SU-DHL-6 (cell line): ENCODE measurements at regions not wholly inside any gene's neighbourhood (a gene's known extent, or its start where the extent isn't known, plus 50 kb on each side); places are given as distances from the start of the nearest gene placed in this dataset.
"Not testable (repeated sequence)": the region's sequence is repeated elsewhere in the genome, so short reads cannot be mapped to it uniquely, and the experiment has no call there.

ENCODE experiments used
- H2AFZ ChIP-seq: fragments of 200-600 bp; sonication (generic); 2 replicates; pipeline ENCODE4 v1.6.1; 2014; ENCODE audit warnings: low read depth, mild to moderate bottlenecking, moderate library complexity, mixed read lengths, antibody characterized with exemption, low read length; ENCODE audit not compliant: severe bottlenecking
- H3F3A ChIP-seq: fragments of 200-600 bp; shearing (Covaris generic); 2 replicates; pipeline ENCODE4 v1.6.0; 2016; ENCODE audit warnings: antibody characterized with exemption, mild to moderate bottlenecking; ENCODE audit not compliant: insufficient read depth
- H3K27ac ChIP-seq: fragments of 200-600 bp; sonication (generic); 2 replicates; pipeline ENCODE4 v1.5.1; 2016; ENCODE audit warnings: low read depth, mild to moderate bottlenecking, low read length, moderate library complexity, mixed read lengths
- H3K27me3 ChIP-seq: fragments of 200-600 bp; sonication (generic), shearing (Covaris generic); 2 replicates; pipeline ENCODE4 v1.6.0; 2014; ENCODE audit warnings: mild to moderate bottlenecking, low read length
- H3K36me3 ChIP-seq: fragments of 200-600 bp; sonication (generic); 2 replicates; pipeline ENCODE4 v1.6.1; 2014; ENCODE audit warnings: mild to moderate bottlenecking, low read length, mixed read lengths
- H3K4me2 ChIP-seq: fragments of 300-600, 200-600 bp; shearing (Covaris generic), sonication (generic); 2 replicates; pipeline ENCODE4 v1.6.0; 2014; ENCODE audit warnings: low read length, low read depth, mild to moderate bottlenecking; ENCODE audit not compliant: poor library complexity, severe bottlenecking
- H3K4me3 ChIP-seq: fragments of 200-600 bp; sonication (generic); 2 replicates; pipeline ENCODE4 v1.5.1; 2014; ENCODE audit warnings: antibody characterized with exemption, low read length, mild to moderate bottlenecking, mixed read lengths; ENCODE audit not compliant: insufficient read depth, poor library complexity, severe bottlenecking
- H3K79me2 ChIP-seq: fragments of 200-600 bp; sonication (generic); 2 replicates; pipeline ENCODE4 v1.6.1; 2014; ENCODE audit warnings: mild to moderate bottlenecking, low read length, moderate library complexity; ENCODE audit not compliant: insufficient read depth
- H3K9ac ChIP-seq: fragments of 200-600 bp; sonication (generic); 2 replicates; pipeline ENCODE4 v1.7.0; 2014; ENCODE audit warnings: mild to moderate bottlenecking, low read length
- H3K9me2 ChIP-seq: fragments of 200-600 bp; sonication (generic); replicated peaks from 2 replicates; pipeline ENCODE4 v1.6.1; 2014; ENCODE audit warnings: low read length; ENCODE audit not compliant: insufficient read depth
- H3K9me3 ChIP-seq: fragments of 200-600 bp; sonication (generic); 2 replicates; pipeline ENCODE4 v1.6.1; 2014; ENCODE audit warnings: low read length, mixed read lengths; ENCODE audit not compliant: insufficient read depth
- H4K20me1 ChIP-seq: fragments of 200-600 bp; sonication (generic); 2 replicates; pipeline ENCODE4 v1.6.1; 2014; ENCODE audit warnings: low read depth, mild to moderate bottlenecking, antibody characterized with exemption, low read length, moderate library complexity, mixed read lengths
- CTCF ChIP-seq: fragments of 200-600 bp; sonication (generic); IDR thresholded peaks from one replicate; pipeline ENCODE4 v1.5.1; 2017; ENCODE audit warnings: antibody characterized with exemption, mild to moderate bottlenecking, low read length, moderate library complexity; ENCODE audit not compliant: insufficient read depth, poor library complexity, severe bottlenecking
- EZH2phosphoT487 ChIP-seq: fragments of 200-600 bp; sonication (generic), shearing (Covaris generic); conservative IDR thresholded peaks from 2 replicates; pipeline ENCODE4 v1.6.1; 2018; ENCODE audit warnings: mild to moderate bottlenecking, antibody characterized with exemption, low read length, moderate library complexity, mixed read lengths

DNA sequence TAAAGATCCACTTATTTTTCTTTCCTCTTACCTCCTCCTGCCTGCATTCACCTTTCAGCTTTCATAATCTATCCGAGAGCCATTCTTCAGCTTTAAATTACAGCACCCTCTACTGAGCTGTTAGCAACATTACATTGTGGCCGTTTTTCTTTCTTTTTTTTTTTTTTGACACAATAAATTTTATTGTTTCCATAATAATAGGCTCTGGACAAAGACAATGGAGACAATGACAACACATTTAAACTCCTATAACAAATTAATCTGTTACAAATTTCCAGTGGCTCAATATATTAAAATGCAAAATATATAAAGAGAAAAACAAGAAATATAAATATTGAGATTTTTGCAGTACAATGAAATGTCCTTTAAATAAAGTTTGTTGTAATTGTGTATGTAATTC lies 312.7 kb upstream of the COX7C start:
- not testable (repeated sequence) for H3K9me3 ChIP-seq, H3K27me3 ChIP-seq, H3K79me2 ChIP-seq, H2AFZ ChIP-seq, H3K36me3 ChIP-seq, H3K4me3 ChIP-seq, H3K27ac ChIP-seq, H3K9ac ChIP-seq, H3K9me2 ChIP-seq, H3K4me2 ChIP-seq, H4K20me1 ChIP-seq, H3F3A ChIP-seq
- TF ChIP-seq CTCF: peak; percentile 13

DNA sequence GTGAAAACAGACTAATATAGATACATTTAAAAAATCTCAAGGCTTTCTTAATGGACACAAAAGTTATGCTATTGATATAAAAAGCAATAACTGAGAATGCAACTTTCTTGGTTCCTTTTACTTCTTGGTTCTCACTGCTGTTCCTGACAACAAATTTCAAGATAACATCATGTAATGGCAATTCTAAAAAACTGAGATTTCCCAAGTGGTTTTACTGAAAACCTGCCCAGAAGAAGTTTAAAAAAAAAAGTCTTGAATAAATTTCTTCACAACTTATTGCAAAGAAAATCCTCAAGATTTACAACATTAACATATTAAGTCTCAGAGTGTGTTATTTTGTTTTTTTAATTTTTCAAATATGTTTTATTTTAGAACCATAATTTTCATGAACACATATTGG lies 302.8 kb upstream of the COX7C start:
- H3K36me3 ChIP-seq: no peaks in the 10 kb centered on the region
- H3K9me2 ChIP-seq: no peaks in the 10 kb centered on the region
- H2AFZ ChIP-seq: no peak overlapping the region
- no peaks in the 10 kb centered on the region for H3K27me3 ChIP-seq
- H3K4me2 ChIP-seq: no peak overlapping the region
- no peak overlapping the region for H3K4me3 ChIP-seq
- H3F3A ChIP-seq: no peaks in the 10 kb centered on the region
- TF ChIP-seq CTCF: no peak
- TF ChIP-seq EZH2phosphoT487: no peak
- H4K20me1 ChIP-seq: no peaks in the 10 kb centered on the region
- no peaks in the 10 kb centered on the region for H3K79me2 ChIP-seq
- H3K9ac ChIP-seq: no peak overlapping the region
- no peak overlapping the region for H3K27ac ChIP-seq
- no peaks in the 10 kb centered on the region for H3K9me3 ChIP-seq

GRCh38 chr5:86320266-86320665 lies 297.5 kb upstream of the COX7C start:
- no peak for TF ChIP-seq CTCF
- TF ChIP-seq EZH2phosphoT487: no peak
- Histone ChIP-seq H3K9me3 (no peaks in the 10 kb centered on the region), H3K9ac (no peak overlapping the region), H3K4me3 (no peak overlapping the region), H3K79me2 (no peaks in the 10 kb centered on the region), H3K36me3 (no peaks in the 10 kb centered on the region), H3K4me2 (no peak overlapping the region), H3K27me3 (no peaks in the 10 kb centered on the region), H3K27ac (no peak overlapping the region), H4K20me1 (no peaks in the 10 kb centered on the region), H3K9me2 (no peaks in the 10 kb centered on the region), H3F3A (no peaks in the 10 kb centered on the region), H2AFZ (no peak overlapping the region)

DNA sequence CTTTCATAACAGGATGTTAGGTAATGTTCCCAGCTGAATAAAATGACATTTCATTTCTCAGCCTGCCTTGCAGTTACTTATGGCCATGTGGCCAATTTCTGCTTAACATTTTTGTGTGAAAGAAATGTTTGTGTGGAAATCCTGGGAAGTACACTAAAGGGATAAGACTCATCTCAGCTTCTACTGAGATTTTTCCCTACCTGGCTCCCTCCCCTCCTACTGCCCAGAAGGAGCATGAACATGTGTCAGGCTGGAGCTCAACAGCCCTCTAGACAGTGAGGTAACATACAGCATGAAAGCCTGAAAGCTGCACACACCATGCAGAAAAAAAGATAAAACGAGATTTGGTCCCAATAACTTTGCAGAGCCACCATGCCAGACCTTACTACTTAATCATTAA lies 288.4 kb upstream of the COX7C start:
- H3K9ac ChIP-seq: no peak overlapping the region
- no peak overlapping the region for H3K4me2 ChIP-seq
- no peaks in the 10 kb centered on the region for H3F3A ChIP-seq
- H3K27me3 ChIP-seq: no peaks in the 10 kb centered on the region
- no peaks in the 10 kb centered on the region for H4K20me1 ChIP-seq
- no peak overlapping the region for H2AFZ ChIP-seq
- no peaks in the 10 kb centered on the region for H3K9me3 ChIP-seq
- H3K36me3 ChIP-seq: no peaks in the 10 kb centered on the region
- TF ChIP-seq CTCF (no peak), EZH2phosphoT487 (no peak)
- no peaks in the 10 kb centered on the region for H3K79me2 ChIP-seq
- H3K27ac ChIP-seq: no peak overlapping the region
- H3K9me2 ChIP-seq: no peaks in the 10 kb centered on the region
- H3K4me3 ChIP-seq: no peak overlapping the region
